ENCODE measurements at regions not wholly inside any gene's neighbourhood (a gene's known extent, or its start where the extent isn't known, plus 50 kb on each side); places are given as distances from the start of the nearest gene placed in this dataset.

DNA sequence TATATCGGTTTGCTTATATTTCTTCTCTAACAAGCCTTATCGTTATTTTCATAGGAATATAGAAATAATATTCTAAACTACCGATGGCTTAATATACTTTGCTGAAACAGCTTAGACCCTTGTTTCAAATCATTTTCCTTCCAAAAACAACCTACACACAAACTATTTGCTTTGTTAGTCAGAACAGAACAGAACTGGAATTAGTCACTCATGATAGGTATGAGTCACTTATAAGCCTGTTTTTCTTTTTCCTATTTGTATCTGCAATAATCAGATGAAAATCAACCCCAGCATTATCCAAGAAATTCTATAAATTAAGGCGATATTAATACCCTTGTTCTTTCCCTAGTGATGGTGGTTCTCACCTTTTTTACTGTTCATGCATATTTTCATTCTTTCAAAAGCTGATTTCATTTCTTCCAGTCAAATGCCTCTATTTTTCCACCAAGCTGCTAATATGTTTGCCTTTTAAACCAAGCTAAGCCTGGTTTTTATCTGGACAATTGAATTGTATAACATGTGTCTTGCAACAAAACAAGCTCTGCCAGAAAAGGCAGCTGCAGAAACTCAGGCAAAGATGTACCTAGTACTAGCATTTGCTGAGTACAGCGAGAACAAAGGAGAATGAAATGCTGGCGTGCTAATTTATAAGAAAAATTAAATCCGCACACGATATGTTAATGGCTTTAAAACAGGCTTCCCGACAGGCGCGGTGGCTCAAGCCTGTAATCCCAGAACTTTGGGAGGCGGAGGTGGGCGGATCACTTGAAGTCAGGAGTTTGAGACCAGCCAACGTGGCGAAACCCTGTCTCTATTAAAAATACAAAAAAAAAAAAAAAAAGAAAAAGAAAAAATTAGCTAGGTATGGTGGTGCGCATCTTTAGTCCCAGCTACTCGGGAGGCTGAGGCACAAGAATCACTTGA is 1418.2 kb downstream of the AACS start:
- TF ChIP-seq, protein P1, sequence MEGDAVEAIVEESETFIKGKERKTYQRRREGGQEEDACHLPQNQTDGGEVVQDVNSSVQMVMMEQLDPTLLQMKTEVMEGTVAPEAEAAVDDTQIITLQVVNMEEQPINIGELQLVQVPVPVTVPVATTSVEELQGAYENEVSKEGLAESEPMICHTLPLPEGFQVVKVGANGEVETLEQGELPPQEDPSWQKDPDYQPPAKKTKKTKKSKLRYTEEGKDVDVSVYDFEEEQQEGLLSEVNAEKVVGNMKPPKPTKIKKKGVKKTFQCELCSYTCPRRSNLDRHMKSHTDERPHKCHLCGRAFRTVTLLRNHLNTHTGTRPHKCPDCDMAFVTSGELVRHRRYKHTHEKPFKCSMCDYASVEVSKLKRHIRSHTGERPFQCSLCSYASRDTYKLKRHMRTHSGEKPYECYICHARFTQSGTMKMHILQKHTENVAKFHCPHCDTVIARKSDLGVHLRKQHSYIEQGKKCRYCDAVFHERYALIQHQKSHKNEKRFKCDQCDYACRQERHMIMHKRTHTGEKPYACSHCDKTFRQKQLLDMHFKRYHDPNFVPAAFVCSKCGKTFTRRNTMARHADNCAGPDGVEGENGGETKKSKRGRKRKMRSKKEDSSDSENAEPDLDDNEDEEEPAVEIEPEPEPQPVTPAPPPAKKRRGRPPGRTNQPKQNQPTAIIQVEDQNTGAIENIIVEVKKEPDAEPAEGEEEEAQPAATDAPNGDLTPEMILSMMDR (conservative IDR thresholded peaks at IDR 0.05; ENCODE audit: low read length): no peak
- TF ChIP-seq EZH2phosphoT487 (IDR thresholded peaks at IDR 0.05; ENCODE audit: borderline replicate concordance, low read depth, low read length): no peak
